Keratinocyte (primary cell): ENCODE measurements at regions not wholly inside any gene's neighbourhood (a gene's known extent, or its start where the extent isn't known, plus 50 kb on each side); places are given as distances from the start of the nearest gene placed in this dataset.

Experiments used
- DNase-seq: peaks from one replicate; pipeline ENCODE4 v3.0.0-alpha.2; 2011; ENCODE audit warnings: low read depth, missing footprints, low spot score
- FAIRE-seq: peaks from 2 replicates; lab custom pipeline; 2011; peaks lifted over from hg19 to GRCh38; lab: Jason Lieb, UNC
- H2AFZ ChIP-seq: 2 replicates; pipeline ENCODE4 v1.6.0; 2012; ENCODE audit warnings: low read length, control low read depth, inconsistent platforms; ENCODE audit not compliant: control insufficient read depth
- H3K27ac ChIP-seq: 2 replicates; pipeline ENCODE4 v1.5.1; 2011; ENCODE audit warnings: low read length; ENCODE audit not compliant: control insufficient read depth, insufficient read depth
- H3K27me3 ChIP-seq: 3 replicates; pipeline ENCODE4 v1.6.0; 2011; ENCODE audit warnings: low read length; ENCODE audit not compliant: control insufficient read depth, insufficient read depth; ENCODE audit errors: extremely low read depth
- H3K36me3 ChIP-seq, 2 experiments: 2 replicates in 1 of 2; 3 replicates in 1 of 2; pipeline ENCODE4 v1.5.1; 2011; ENCODE audit warnings: low read length in 2 of 2, mild to moderate bottlenecking in 1 of 2; ENCODE audit not compliant: control insufficient read depth in 2 of 2, insufficient read depth in 2 of 2; ENCODE audit errors: extremely low read depth in 1 of 2
- H3K4me1 ChIP-seq: 3 replicates; pipeline ENCODE4 v1.5.1; 2011; ENCODE audit warnings: low read length; ENCODE audit not compliant: control insufficient read depth, insufficient read depth; ENCODE audit errors: extremely low read depth
- H3K4me2 ChIP-seq: 3 replicates; pipeline ENCODE4 v1.6.0; 2011; ENCODE audit warnings: low read depth, low read length; ENCODE audit not compliant: control insufficient read depth, insufficient read depth; ENCODE audit errors: extremely low read depth
- H3K4me3 ChIP-seq, 3 experiments: fragments of 200-600 bp in 1 of 3; sonication (generic) in 1 of 3; 2 replicates in 2 of 3; 3 replicates in 1 of 3; pipeline ENCODE4 v1.5.1; 2011 to 2016; ENCODE audit warnings: low read length in 3 of 3, mild to moderate bottlenecking in 3 of 3, control low read depth in 2 of 3, inconsistent platforms in 1 of 3, low read depth in 1 of 3, mixed read lengths in 1 of 3, mixed run types in 1 of 3, moderate library complexity in 1 of 3; ENCODE audit not compliant: control insufficient read depth in 2 of 3, insufficient read depth in 2 of 3; ENCODE audit errors: extremely low read depth in 1 of 3
- H3K79me2 ChIP-seq: 2 replicates; pipeline ENCODE4 v1.6.0; 2012; ENCODE audit warnings: low read length; ENCODE audit not compliant: control insufficient read depth, insufficient read depth
- H3K9ac ChIP-seq: 3 replicates; pipeline ENCODE4 v1.6.0; 2011; ENCODE audit warnings: low read length; ENCODE audit not compliant: control insufficient read depth, insufficient read depth; ENCODE audit errors: extremely low read depth
- H3K9me1 ChIP-seq: 3 replicates; pipeline ENCODE4 v1.6.0; 2011; ENCODE audit warnings: low read length; ENCODE audit not compliant: control insufficient read depth, insufficient read depth; ENCODE audit errors: extremely low read depth
- H3K9me3 ChIP-seq: 2 replicates; pipeline ENCODE4 v1.5.1; 2012; ENCODE audit warnings: low read depth, low read length; ENCODE audit not compliant: control insufficient read depth
- H4K20me1 ChIP-seq: 3 replicates; pipeline ENCODE4 v1.6.0; 2011; ENCODE audit warnings: low read length; ENCODE audit not compliant: control insufficient read depth, insufficient read depth; ENCODE audit errors: extremely low read depth
- CTCF ChIP-seq, 3 experiments: IDR thresholded peaks in 1 of 3; conservative IDR thresholded peaks in 1 of 3; optimal IDR thresholded peaks in 1 of 3; 2 replicates in 2 of 3; 3 replicates in 1 of 3; pipeline versions ENCODE3 to v1.5.1; 2011; ENCODE audit warnings: low read length in 3 of 3, mild to moderate bottlenecking in 3 of 3, moderate library complexity in 2 of 3, control low read depth in 1 of 3, inconsistent platforms in 1 of 3; ENCODE audit not compliant: insufficient read depth in 2 of 3; ENCODE audit errors: extremely low read depth in 1 of 3
- EZH2 ChIP-seq: IDR thresholded peaks from one replicate; pipeline ENCODE4 v1.6.1; 2012; ENCODE audit warnings: inconsistent platforms, mild to moderate bottlenecking, low read length, moderate library complexity
- dilution Hi-C: fragments of 300-500 bp; cut with MboI; formaldehyde crosslinking; loops from one replicate; pipeline ENCODE4 v1.7.0; 2020; ENCODE audit warnings: low sequenced_read_pairs; ENCODE audit not compliant: extremely low pct_ligation_motif_present

- Histone ChIP-seq H3K9me3 (no peaks in the 10 kb centered on the region), H3K4me2 (no peak overlapping the region), H3K36me3 (no peaks in the 10 kb centered on the region), H3K4me3 (no peak overlapping the region), H3K4me1 (no peaks in the 10 kb centered on the region), H3K9me1 (no peaks in the 10 kb centered on the region), H3K27me3 (no peaks in the 10 kb centered on the region), H3K27ac (no peak overlapping the region), H2AFZ (no peak overlapping the region), H4K20me1 (no peaks in the 10 kb centered on the region), H3K79me2 (no peaks in the 10 kb centered on the region), H3K9ac (no peak overlapping the region)
- DNase-seq (no peak), FAIRE-seq (no peak)
- dilution Hi-C loops = no loop called here
- TF ChIP-seq CTCF (optimal IDR thresholded peaks at IDR 0.05 in 1 of 3, IDR thresholded peaks at IDR 0.05 in 1 of 3, conservative IDR thresholded peaks at IDR 0.05 in 1 of 3; ENCODE audit: extremely low read depth in 1 of 3, insufficient read depth in 2 of 3, low read length in 3 of 3) = no peak
- no peak for TF ChIP-seq EZH2
Observed at GRCh38 chr3:1955750-1956149, 142.9 kb upstream of the CNTN4 start.

- FAIRE-seq = no peak
- H3K27me3 ChIP-seq = no peaks in the 10 kb centered on the region
- dilution Hi-C loops = no loop called here
- no peaks in the 10 kb centered on the region for H3K4me1 ChIP-seq
- H3K79me2 ChIP-seq = no peaks in the 10 kb centered on the region
- no peaks in the 10 kb centered on the region for H4K20me1 ChIP-seq
- no peak overlapping the region for H2AFZ ChIP-seq
- H3K27ac ChIP-seq = no peak overlapping the region
- no peaks in the 10 kb centered on the region for H3K36me3 ChIP-seq
- DNase-seq = no peak
- no peak overlapping the region for H3K4me3 ChIP-seq
- no peak overlapping the region for H3K9ac ChIP-seq
- H3K4me2 ChIP-seq = no peak overlapping the region
- H3K9me1 ChIP-seq = no peaks in the 10 kb centered on the region
- H3K9me3 ChIP-seq = no peaks in the 10 kb centered on the region
- no peak for TF ChIP-seq CTCF (optimal IDR thresholded peaks at IDR 0.05 in 1 of 3, IDR thresholded peaks at IDR 0.05 in 1 of 3, conservative IDR thresholded peaks at IDR 0.05 in 1 of 3; ENCODE audit: extremely low read depth in 1 of 3, insufficient read depth in 2 of 3, low read length in 3 of 3)
- TF ChIP-seq EZH2 = no peak
Observed at GRCh38 chr3:1960506-1960905, 138.2 kb upstream of the CNTN4 start.
